Stimulated activated naive CD8-positive, alpha-beta T cell treated with anti-CD3 and anti-CD28 coated beads, Interleukin-15, Interleukin-2, amounts not matched to agents 100 ng/mL and 50 ng/mL, for 24 hours (primary cell): ENCODE measurements at regions not wholly inside any gene's neighbourhood (a gene's known extent, or its start where the extent isn't known, plus 50 kb on each side); places are given as distances from the start of the nearest gene placed in this dataset.

ENCODE experiments used
- H3K27ac Mint-ChIP-seq: one replicate; pipeline ENCODE4 v1.8.0; 2021; ENCODE audit warnings: mild to moderate bottlenecking, mixed read lengths
- H3K27me3 Mint-ChIP-seq: one replicate; pipeline ENCODE4 v1.8.0; 2021; ENCODE audit warnings: mixed read lengths
- H3K36me3 Mint-ChIP-seq: one replicate; pipeline ENCODE4 v1.8.0; 2021; ENCODE audit warnings: low read depth, mixed read lengths
- H3K4me1 Mint-ChIP-seq: one replicate; pipeline ENCODE4 v1.8.0; 2021; ENCODE audit warnings: low read depth, mixed read lengths
- H3K4me3 Mint-ChIP-seq: one replicate; pipeline ENCODE4 v1.8.0; 2021; ENCODE audit warnings: mild to moderate bottlenecking, mixed read lengths
- H3K9me3 Mint-ChIP-seq: one replicate; pipeline ENCODE4 v1.8.0; 2021; ENCODE audit warnings: mixed read lengths

DNA sequence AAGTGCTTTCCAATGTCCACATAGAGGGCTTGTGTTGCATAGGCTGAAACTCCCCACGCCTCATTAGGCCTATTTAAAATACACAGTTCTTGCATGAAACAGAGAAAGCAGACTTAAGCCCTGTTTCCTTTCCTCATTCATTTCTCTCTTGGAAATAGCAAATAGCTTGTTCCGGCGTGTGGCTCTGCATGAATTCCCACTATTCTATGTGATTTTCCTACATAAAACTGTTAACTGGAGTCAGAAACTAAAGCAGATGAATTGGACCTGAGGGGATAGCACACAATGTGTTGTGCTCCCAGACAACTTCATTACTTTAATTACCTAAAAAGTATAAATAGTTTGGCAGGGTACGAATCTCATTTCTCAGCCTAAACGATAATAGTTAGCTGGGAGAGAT lies 981.5 kb downstream of the SORCS1 start:
- Mint-ChIP-seq H3K4me1 (no peaks in the 10 kb centered on the region), H3K4me3 (no peak overlapping the region), H3K27ac (no peak overlapping the region), H3K36me3 (no peaks in the 10 kb centered on the region), H3K9me3 (no peaks in the 10 kb centered on the region), H3K27me3 (peaks cover 3% of the 10 kb centered on the region)

DNA sequence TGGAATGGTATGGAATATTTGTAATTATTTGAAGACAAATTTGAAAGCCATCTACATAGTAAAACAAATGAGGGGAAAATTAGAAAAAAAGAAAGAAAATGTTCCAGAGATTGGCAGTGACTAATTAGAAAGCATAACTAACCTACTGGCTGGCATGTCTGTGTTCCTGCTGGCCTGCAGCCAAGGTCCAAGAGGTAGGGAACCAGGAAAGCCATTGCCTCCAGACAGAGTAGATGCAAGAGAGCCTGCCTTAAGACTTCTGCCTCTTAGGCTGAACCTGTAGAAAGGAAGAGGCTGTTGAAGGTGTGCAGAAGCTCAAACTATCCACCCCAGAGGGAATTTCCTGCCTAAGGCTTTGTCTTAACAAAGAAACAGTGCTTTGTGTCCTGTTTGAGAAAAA lies 982.0 kb downstream of the SORCS1 start:
- no peaks in the 10 kb centered on the region for H3K9me3 Mint-ChIP-seq
- H3K27me3 Mint-ChIP-seq, result peaks cover 3% of the 10 kb centered on the region
- H3K36me3 Mint-ChIP-seq, result no peaks in the 10 kb centered on the region
- no peak overlapping the region for H3K4me3 Mint-ChIP-seq
- H3K27ac Mint-ChIP-seq, result no peak overlapping the region
- H3K4me1 Mint-ChIP-seq, result no peaks in the 10 kb centered on the region

DNA sequence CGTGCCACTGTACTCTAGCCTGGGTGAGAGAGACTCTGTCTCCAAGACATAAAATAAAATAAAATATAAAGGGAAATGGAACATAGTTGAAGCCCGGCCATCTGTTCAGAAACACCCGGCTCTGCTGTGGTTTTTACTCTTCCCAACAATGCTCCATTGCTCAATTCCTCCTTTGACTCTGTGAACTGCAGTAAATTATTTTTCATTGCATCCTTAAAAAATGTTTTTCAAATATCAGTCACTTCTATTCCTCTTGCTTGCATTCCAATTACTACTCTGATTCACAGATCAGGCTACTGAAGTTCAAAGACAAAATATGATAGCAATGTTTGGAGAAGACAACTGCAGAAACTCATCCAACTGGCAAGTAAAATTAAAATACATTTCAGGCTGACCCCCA lies 983.0 kb downstream of the SORCS1 start:
- H3K36me3 Mint-ChIP-seq, result no peaks in the 10 kb centered on the region
- no peaks in the 10 kb centered on the region for H3K4me1 Mint-ChIP-seq
- H3K27ac Mint-ChIP-seq, result no peak overlapping the region
- H3K9me3 Mint-ChIP-seq, result no peaks in the 10 kb centered on the region
- no peak overlapping the region for H3K4me3 Mint-ChIP-seq
- peaks cover 3% of the 10 kb centered on the region for H3K27me3 Mint-ChIP-seq

DNA sequence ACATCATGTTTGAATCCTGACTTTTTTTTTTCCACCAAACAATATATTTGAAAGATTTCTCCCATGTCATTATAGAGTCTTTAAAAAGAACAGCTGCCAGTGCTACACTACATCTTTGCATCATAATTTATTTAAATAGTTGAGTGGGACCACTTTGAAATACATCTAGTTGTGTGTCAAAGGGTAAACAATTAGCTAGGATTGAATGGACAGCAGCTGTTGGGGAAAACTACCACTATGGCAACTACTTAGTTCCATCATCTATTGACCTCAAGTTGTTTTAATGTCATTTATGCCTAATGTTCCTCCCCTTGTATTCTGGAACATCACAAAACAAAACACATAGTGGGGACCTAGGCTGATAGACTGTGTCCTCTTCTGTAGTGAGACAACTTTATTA lies 985.1 kb downstream of the SORCS1 start:
- H3K27ac Mint-ChIP-seq, result no peak overlapping the region
- no peaks in the 10 kb centered on the region for H3K9me3 Mint-ChIP-seq
- peaks cover 3% of the 10 kb centered on the region for H3K27me3 Mint-ChIP-seq
- H3K4me3 Mint-ChIP-seq, result no peak overlapping the region
- H3K4me1 Mint-ChIP-seq, result no peaks in the 10 kb centered on the region
- no peaks in the 10 kb centered on the region for H3K36me3 Mint-ChIP-seq

DNA sequence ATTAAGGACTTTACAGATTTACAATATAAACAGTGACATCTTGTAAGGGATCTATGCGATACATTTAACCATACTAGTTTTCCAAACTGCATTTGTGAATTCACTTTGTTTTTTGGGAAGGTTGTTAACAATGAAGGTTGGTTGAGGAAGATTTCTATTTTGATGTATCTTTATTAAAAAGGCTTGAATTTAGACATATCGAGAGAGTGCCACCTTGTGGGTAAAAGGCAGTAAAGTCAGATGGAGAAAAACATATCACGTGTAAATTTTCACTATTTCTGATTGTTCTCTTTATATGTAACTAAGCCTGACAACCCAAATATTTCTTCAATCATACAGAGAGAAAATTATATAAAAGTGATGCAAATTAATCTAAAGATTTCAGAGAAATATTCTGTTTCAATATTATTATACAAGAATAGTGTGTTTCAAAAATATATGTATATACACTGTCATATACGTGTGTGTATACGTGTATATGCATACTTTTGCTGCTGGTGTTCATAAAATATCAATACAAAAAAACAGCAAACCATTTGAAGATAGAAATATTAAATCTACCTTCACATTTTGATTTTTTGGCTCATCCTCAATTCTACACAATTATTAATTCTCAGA lies 988.6 kb downstream of the SORCS1 start:
- no peak overlapping the region for H3K27ac Mint-ChIP-seq
- no peaks in the 10 kb centered on the region for H3K36me3 Mint-ChIP-seq
- no peak overlapping the region for H3K4me3 Mint-ChIP-seq
- no peaks in the 10 kb centered on the region for H3K27me3 Mint-ChIP-seq
- H3K4me1 Mint-ChIP-seq, result no peaks in the 10 kb centered on the region
- H3K9me3 Mint-ChIP-seq, result no peaks in the 10 kb centered on the region

DNA sequence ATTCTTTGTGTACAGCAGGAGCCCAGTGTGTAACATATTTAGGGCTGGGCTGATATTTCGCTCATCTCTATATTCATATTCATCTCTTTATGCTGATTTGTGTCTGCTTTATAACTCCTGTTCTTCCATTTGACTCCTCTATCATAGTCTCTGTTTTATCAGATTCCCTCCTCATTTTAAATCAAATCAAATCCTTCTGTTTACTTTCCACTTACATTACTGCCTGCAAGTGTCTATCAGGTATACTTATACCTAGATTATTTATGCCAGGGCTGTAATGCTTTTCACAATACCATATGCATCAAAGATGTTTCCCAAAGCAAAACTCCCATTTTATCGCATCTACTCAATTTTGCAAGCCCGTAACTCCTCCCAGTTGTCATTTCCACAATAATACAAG lies 990.7 kb downstream of the SORCS1 start:
- H3K27me3 Mint-ChIP-seq, result no peaks in the 10 kb centered on the region
- no peak overlapping the region for H3K27ac Mint-ChIP-seq
- H3K36me3 Mint-ChIP-seq, result no peaks in the 10 kb centered on the region
- H3K4me3 Mint-ChIP-seq, result no peak overlapping the region
- H3K9me3 Mint-ChIP-seq, result no peaks in the 10 kb centered on the region
- H3K4me1 Mint-ChIP-seq, result no peaks in the 10 kb centered on the region

DNA sequence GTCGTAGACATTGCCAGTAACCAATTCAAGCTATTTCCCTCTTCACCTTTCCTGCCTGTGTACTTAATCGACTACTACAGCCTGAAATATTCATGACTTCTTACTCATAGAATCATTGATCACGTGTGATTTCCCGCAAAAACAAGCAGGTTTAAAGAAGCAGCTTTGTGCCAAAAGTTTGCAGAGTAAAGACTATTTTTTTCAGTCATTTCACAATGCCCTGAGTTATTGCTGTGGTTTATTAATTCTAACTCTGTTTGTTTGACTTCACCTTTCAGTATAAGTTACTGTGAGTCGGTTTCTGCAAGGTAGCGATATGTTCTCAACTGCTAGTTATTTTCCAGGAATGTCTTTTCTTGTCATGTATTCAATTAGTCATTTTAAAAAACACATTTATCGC lies 995.3 kb downstream of the SORCS1 start:
- Mint-ChIP-seq H3K4me1 (no peaks in the 10 kb centered on the region), H3K36me3 (no peaks in the 10 kb centered on the region), H3K4me3 (no peak overlapping the region), H3K27me3 (no peaks in the 10 kb centered on the region), H3K9me3 (no peaks in the 10 kb centered on the region), H3K27ac (no peak overlapping the region)

DNA sequence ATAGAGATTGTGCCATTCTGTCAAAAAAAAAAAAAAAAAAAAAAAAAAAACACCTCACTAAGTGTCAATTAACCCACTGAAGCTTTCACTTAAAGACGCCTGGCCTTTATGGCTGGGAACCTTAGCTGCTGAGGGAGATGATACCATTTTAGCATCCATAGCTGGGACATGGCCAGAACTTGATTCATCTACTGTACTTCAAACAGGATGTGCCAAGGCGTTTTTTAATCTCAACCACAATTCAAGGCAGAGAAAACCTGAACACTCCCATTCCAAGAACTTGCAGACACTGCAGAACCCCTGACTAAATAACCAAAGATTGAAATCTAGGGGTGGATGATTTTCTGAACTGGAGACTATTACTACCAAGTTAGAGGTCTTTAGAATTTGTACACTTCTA lies 996.6 kb downstream of the SORCS1 start:
- Mint-ChIP-seq H3K36me3 (no peaks in the 10 kb centered on the region), H3K9me3 (no peaks in the 10 kb centered on the region), H3K4me1 (no peaks in the 10 kb centered on the region), H3K4me3 (no peak overlapping the region), H3K27me3 (no peaks in the 10 kb centered on the region), H3K27ac (no peak overlapping the region)

DNA sequence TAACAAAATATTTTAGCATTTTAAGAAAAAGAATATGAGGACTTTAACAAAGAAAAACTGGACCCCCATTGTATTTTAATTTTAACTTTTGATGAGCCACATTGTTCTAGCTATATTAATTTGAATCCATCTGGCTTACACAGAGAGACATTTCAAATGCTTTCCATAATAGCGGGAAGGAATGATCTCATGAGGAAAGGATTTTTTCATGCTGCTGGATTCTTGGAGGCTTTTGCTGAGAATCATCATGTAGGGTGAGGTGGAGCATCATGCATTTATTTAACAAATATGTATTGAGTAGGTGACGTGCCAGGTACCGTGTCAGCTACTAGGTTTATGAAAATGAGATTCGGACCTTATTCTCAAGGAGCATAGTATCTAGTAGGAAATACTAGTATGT lies 1006.3 kb downstream of the SORCS1 start:
- Mint-ChIP-seq H3K27me3 (no peaks in the 10 kb centered on the region), H3K9me3 (peaks cover 12% of the 10 kb centered on the region), H3K4me1 (no peaks in the 10 kb centered on the region), H3K27ac (no peak overlapping the region), H3K4me3 (no peak overlapping the region), H3K36me3 (no peaks in the 10 kb centered on the region)

DNA sequence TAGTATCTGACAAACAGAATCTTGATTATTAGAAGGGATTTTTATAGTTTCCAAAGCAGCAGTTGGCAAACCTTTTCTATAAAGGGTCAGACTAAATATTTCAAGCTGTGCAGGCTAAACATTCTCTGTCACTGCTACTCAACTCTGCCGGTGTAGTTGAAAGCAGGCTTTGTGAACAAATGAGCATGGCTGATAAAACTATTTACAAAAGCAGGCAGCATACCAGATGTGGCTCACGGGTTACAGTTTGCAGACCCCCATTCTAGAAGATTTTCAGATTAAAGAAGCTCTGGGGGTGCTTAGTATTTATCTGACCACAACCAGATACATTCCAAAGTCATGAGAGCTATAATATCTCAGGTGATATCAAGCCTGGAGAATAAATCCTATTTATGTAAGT lies 1017.5 kb downstream of the SORCS1 start:
- Mint-ChIP-seq H3K9me3 (peaks cover 3% of the 10 kb centered on the region), H3K36me3 (no peaks in the 10 kb centered on the region), H3K4me1 (no peaks in the 10 kb centered on the region), H3K27ac (no peak overlapping the region), H3K4me3 (no peak overlapping the region), H3K27me3 (no peaks in the 10 kb centered on the region)

DNA sequence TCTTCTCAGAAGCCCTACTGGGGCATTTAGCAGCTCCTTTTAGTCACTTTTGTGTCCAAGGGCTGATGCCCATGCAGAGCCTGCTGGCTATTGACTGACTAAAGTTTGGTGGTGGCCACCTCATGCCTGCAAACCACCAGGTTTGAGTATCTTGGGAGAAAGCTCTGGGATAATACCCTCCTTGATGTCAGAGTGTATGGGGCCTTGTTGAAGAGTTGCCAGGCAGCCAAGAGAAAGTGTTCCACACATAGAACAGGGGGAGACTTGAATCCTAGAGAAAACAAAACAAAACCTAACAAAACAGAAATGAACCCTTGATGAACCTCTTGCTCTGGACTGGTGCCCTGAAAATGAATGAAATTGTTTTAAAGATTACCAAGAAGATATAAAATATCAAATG lies 1024.6 kb downstream of the SORCS1 start:
- Mint-ChIP-seq H3K4me1 (no peaks in the 10 kb centered on the region), H3K9me3 (peaks cover 3% of the 10 kb centered on the region), H3K27ac (no peak overlapping the region), H3K27me3 (no peaks in the 10 kb centered on the region), H3K4me3 (no peak overlapping the region), H3K36me3 (no peaks in the 10 kb centered on the region)

DNA sequence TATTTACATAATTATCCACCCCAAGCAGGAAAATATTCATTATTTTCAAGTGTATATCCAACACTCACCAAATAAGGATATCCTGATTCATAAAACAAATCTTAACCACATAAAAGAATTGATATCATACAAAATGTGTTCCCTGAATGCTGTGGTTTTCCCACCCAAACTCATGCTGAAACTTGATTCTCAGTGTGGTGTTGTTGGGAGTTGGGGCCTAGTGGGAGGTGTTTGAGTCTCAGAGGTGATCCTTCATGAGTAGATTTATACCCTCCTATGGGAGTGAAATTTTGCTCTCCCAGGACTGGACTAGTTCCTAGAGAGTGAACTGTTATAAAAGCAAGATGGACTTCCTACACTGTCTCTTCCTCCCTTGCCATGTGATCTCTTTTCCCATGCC lies 1028.3 kb downstream of the SORCS1 start:
- Mint-ChIP-seq H3K9me3 (peaks cover 3% of the 10 kb centered on the region), H3K36me3 (no peaks in the 10 kb centered on the region), H3K27me3 (no peaks in the 10 kb centered on the region), H3K4me1 (no peaks in the 10 kb centered on the region), H3K4me3 (no peak overlapping the region), H3K27ac (no peak overlapping the region)

DNA sequence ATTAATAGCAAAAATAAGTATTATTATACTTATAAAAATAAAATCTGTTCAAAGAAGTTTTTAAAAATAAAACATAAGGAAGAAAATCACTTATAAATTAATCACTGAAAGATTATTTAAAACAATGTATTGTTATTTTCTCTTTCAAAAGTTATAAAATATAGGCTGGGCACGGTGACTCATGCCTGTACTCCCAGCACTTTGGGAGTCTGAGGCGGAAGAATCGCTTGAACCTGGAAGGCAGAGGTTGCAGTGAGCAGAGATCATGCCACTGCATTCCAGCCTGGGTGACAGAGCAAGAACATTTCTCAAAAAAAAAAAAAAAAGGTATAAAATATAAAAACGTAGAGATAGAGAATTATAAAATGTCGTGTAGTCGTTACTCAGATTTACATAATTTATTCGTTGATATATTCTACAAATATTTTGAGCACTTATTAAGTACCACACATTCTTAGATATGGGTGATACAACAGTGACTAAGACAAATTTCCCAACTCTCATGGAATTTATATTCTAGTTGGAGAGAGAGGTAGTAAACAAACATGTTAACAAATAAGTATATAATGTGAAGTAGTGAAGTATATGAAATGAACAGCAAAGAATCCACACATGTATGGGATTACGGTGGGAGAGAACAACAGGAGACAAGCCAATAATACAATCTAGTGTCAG lies 1030.0 kb downstream of the SORCS1 start:
- Mint-ChIP-seq H3K4me3 (no peak overlapping the region), H3K4me1 (no peaks in the 10 kb centered on the region), H3K27ac (no peak overlapping the region), H3K36me3 (no peaks in the 10 kb centered on the region), H3K27me3 (no peaks in the 10 kb centered on the region), H3K9me3 (peaks cover 6% of the 10 kb centered on the region)

DNA sequence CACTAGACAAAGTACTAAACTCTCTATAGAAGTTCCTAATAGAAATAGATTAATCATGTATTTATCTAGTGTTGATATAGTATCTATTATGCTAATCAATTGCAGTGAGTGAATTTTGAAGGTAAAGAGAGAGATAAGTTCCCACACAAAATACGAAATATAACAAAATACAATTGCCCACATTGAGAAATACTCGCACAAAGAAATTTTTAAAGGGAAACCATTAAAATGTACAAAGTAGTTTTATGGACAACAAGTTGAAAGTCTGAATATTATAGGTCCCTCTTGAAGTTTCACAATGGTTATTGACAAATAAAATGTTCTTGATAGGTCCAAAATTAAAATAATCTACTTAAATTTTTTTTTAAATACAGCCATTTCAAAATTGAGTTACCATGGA lies 1031.1 kb downstream of the SORCS1 start:
- Mint-ChIP-seq H3K4me1 (no peaks in the 10 kb centered on the region), H3K9me3 (peaks cover 3% of the 10 kb centered on the region), H3K4me3 (no peak overlapping the region), H3K27ac (no peak overlapping the region), H3K27me3 (no peaks in the 10 kb centered on the region), H3K36me3 (no peaks in the 10 kb centered on the region)

DNA sequence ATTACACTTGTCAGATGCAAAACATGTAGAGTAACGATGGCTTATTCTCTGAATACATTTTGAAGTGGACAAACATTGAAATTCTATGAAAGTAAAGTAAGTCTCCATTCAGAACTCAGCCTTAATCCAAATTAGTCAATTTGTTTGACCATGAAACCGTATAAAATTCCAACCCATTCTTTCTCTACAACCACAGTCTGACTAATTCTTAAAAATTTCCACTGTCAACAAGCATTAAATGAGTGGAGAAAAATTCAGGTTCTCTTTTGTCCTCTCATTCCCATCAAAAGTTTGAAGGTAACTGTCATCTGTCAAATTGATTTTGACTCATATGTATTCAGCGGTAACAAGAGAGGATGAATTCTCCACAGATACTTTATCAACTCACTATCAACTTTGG lies 1031.5 kb downstream of the SORCS1 start:
- Mint-ChIP-seq H3K4me1 (no peaks in the 10 kb centered on the region), H3K4me3 (no peak overlapping the region), H3K27ac (no peak overlapping the region), H3K9me3 (peaks cover 3% of the 10 kb centered on the region), H3K27me3 (no peaks in the 10 kb centered on the region), H3K36me3 (no peaks in the 10 kb centered on the region)

DNA sequence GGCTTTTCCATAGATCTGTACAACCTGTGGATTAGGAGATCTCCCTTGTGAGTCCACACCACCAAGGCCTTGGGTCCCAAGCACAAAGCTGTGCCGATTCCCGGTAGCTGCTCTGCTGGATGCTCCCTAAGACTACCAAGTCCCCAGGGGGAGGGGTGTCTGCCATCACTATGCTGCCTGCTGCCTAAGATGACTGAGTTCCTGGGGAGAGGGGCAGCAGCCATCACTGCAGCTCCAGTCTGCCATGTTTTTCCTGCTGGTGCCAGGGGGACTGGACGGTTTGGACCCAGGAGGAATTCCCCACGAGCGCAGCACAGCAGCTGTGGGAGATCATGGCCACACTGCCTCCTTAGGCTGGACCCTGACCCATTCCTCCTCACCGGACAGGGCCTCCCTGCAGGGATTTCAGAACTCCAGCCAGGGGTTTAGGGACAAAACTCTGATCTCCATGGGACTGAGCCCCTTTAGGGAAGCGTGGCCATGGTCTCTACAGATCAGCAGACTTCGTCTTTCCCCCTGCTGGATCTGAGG lies 1049.8 kb downstream of the SORCS1 start:
- Mint-ChIP-seq H3K27me3 (no peaks in the 10 kb centered on the region), H3K9me3 (peaks cover 11% of the 10 kb centered on the region), H3K4me3 (no peak overlapping the region), H3K36me3 (no peaks in the 10 kb centered on the region), H3K27ac (no peak overlapping the region), H3K4me1 (no peaks in the 10 kb centered on the region)
